ENCODE measurements at regions not wholly inside any gene's neighbourhood (a gene's known extent, or its start where the extent isn't known, plus 50 kb on each side); places are given as distances from the start of the nearest gene placed in this dataset.

DNA sequence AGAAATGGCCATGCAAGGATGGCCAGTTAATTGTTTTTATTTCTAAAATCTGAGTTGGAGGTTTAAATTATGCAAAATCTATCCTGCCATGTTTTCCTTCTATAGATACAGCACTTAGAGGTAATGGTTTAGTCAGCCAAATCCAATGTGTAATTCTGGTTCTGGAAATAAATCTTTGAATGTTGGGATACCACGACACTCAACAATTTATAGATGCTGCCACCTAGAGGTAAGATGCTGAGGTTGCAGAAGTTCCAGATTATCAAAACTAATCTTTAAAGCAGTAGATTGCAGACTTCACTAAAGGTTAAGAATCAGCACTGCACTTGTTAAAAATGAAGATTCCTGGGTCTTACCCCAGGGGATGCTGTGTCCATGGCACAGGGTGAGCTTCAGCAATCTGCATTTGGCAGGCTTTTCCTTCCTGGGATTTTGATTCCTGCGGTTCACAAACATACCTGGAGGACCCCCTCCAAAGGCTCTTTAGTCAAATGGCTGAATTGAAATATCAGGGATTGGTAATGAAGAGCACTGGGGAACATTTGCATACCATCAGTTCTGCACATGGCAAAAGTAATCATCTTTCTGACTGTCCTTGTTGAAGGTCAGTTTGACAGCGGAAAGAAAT, 53.4 kb upstream of the ANO4 start:
- DNase-seq = peak in 1 of 2 experiments; percentile 28

DNA sequence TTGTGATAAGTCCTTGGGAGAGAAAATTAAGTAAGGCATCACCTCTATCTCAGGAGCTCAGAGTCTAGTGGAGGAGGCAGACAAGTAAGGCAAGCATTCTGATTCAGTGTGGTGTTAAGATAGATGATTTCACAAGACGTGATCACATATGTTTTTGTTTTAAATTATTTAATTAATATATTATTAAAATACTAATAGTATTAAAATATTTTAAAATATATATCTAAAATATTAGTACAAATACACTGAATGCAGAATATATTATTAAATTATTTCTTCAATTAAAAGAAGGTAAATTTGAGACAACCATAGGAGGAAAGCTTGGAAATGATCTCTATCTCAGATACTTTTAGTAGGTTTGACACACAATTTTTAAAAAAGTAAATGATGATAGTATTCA, 51.5 kb upstream of the ANO4 start:
- no peak for DNase-seq

All from AML-193 (cell line).